Suprapubic skin (tissue), 4 donors: ENCODE measurements at regions not wholly inside any gene's neighbourhood (a gene's known extent, or its start where the extent isn't known, plus 50 kb on each side); places are given as distances from the start of the nearest gene placed in this dataset.

Experiments
- POLR2A ChIP-seq, 2 donors: fragments of 450-650 bp; IDR thresholded peaks; one replicate each; pipeline ENCODE4 v1.6.1; 2017; ENCODE audit warnings: antibody characterized with exemption in 2 of 2, mild to moderate bottlenecking in 2 of 2, moderate library complexity in 2 of 2
- POLR2AphosphoS5 ChIP-seq, 3 donors: sonication (generic); formaldehyde crosslinking; IDR thresholded peaks; one replicate each; pipeline ENCODE4 v1.6.1; 2017; ENCODE audit warnings: antibody characterized with exemption in 3 of 3
- TF ChIP-seq, protein P1 (sequence below), 2 donors: fragments of 200-600 bp in 1 of 2; fragments of 450-650 bp in 1 of 2; sonication (generic) in 1 of 2; IDR thresholded peaks; one replicate each; pipeline ENCODE4 v1.5.1; 2016 to 2019; ENCODE audit warnings: antibody characterized with exemption in 2 of 2, mild to moderate bottlenecking in 1 of 2, moderate library complexity in 1 of 2

DNA sequence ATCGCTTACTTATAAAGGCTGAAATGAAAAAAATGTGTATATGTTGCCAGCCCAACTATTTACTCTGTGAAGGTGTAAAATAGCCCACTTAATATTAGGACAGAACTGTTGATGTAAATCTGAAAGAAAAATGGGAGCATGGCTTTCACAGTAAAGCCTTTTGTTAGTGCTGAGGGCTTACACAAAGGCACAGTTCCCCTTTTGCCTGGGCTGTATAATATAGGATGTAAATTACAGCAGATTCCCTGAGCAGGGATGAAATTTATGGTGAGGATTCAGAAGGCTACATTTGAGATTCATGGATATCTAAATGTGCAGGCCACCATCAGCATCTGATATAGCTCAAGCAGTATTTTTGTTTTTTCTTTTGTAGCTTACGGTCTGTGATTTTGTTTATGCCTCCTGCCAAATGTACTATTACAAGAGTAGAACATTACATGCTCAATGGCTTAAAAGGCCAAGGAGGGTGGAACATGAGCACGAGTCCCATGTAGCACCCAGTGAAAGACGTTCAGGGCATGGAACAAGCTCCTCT is 109.1 kb upstream of the ATP10A start:
- TF ChIP-seq, protein P1, sequence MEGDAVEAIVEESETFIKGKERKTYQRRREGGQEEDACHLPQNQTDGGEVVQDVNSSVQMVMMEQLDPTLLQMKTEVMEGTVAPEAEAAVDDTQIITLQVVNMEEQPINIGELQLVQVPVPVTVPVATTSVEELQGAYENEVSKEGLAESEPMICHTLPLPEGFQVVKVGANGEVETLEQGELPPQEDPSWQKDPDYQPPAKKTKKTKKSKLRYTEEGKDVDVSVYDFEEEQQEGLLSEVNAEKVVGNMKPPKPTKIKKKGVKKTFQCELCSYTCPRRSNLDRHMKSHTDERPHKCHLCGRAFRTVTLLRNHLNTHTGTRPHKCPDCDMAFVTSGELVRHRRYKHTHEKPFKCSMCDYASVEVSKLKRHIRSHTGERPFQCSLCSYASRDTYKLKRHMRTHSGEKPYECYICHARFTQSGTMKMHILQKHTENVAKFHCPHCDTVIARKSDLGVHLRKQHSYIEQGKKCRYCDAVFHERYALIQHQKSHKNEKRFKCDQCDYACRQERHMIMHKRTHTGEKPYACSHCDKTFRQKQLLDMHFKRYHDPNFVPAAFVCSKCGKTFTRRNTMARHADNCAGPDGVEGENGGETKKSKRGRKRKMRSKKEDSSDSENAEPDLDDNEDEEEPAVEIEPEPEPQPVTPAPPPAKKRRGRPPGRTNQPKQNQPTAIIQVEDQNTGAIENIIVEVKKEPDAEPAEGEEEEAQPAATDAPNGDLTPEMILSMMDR (IDR thresholded peaks at IDR 0.05), result no peak
- TF ChIP-seq POLR2AphosphoS5 (IDR thresholded peaks at IDR 0.05), result no peak
- no peak for TF ChIP-seq POLR2A (IDR thresholded peaks at IDR 0.05)
